T1000 (cell line): ENCODE measurements at regions not wholly inside any gene's neighbourhood (a gene's known extent, or its start where the extent isn't known, plus 50 kb on each side); places are given as distances from the start of the nearest gene placed in this dataset.
"Not testable (repeated sequence)": the region's sequence is repeated elsewhere in the genome, so short reads cannot be mapped to it uniquely, and the experiment has no call there.

Experiments
- DNase-seq: peaks from one replicate; lab custom pipeline; 2025; ENCODE audit warnings: mixed read lengths; lab: John Stamatoyannopoulos, UW

DNA sequence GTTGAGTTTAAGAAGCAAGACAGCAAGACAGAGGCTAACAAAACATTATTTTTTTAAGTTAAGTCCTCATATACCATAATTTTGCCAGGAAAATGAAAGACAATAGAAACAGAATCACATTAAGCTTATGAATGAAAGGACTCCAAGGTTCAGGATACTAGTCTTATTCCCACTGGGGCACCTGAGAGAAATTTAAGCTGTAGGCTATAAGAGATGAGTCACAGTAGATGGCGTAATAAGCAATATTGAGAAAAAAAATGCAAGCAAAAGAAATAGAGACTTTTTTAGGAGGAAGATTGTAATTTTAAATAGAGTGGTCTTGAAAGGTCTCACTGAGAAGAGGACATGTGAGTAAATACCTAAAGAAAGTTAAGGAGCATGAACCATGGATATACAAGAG is 57.1 kb upstream of the KIF2B start:
- no peak for DNase-seq

DNA sequence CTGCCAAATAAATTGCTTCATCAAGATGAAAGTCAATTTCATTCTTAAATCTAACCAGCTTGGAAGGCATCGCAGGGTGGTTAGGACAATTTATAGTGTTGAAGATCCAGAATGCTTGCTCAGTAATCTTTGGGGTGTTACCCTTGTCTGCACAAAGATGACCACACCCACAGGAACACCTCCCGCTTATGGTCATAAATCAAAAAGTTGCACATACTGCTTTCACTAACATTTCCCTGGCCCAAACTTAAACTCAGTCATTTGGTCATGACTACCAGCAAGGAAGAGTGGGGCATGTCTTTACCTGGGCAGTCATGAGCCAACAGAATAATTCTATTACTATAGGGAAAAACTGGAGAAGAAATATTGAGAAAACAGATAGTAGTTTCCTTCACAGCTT is 57.6 kb upstream of the KIF2B start:
- DNase-seq = no peak

DNA sequence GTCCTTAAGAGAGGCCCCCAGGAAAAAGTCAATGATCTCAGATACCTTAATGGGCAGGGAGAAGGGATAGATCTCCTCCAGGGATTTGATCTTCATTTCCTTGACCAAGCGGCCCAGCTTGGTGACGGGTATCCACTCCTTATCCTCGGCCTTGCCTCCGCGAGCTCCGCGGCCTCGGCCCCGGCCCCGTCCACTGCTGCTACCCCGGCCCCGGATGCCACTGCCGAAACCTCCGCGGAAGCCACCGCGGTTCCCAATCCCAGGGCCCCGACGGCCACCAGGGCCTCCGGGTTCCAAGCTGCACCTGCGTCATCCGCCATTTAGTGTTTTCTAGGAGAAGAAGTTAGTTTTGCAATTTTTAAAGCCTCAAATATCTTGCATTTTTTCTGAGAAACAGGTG is 65.2 kb upstream of the KIF2B start:
- no peak for DNase-seq

DNA sequence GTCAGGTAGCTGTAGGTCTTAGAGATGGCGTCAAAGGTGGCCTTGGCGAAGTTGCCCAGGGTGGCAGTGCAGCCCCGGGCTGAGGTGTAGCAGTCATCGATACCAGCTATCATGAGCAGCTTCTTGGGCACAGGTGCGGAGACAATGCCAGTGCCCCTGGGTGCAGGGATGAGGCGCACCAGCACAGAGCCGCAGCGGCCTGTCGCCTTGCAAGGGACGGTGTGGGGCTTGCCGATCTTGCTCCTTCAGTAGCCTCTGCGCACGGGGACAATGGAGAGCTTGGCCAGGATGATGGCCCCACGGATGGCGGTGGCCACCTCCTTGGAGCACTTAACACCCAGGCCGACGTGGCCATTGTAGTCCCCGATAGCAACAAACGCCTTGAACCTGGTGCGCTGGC is 65.6 kb upstream of the KIF2B start:
- not testable (repeated sequence) for DNase-seq

DNA sequence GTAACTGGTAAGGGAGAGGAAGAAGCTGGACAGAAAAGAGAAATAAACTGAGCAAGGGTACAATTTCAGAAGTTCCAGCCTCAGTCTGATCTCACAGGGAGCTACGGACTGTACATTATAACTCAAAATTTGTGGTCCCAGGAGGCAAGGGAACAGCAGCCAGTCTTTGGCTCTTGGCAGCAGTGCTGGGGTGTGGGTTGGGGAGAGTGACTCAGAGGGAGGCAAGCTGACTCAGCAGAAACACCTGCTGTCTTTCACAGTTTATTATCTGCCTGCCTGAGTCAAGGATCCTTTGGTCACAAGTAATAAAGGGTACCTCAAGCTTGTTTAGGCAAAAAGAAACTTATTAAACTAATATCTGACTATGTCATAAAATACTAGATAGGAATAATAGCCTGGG is 73.5 kb upstream of the KIF2B start:
- peak; percentile 54 for DNase-seq

DNA sequence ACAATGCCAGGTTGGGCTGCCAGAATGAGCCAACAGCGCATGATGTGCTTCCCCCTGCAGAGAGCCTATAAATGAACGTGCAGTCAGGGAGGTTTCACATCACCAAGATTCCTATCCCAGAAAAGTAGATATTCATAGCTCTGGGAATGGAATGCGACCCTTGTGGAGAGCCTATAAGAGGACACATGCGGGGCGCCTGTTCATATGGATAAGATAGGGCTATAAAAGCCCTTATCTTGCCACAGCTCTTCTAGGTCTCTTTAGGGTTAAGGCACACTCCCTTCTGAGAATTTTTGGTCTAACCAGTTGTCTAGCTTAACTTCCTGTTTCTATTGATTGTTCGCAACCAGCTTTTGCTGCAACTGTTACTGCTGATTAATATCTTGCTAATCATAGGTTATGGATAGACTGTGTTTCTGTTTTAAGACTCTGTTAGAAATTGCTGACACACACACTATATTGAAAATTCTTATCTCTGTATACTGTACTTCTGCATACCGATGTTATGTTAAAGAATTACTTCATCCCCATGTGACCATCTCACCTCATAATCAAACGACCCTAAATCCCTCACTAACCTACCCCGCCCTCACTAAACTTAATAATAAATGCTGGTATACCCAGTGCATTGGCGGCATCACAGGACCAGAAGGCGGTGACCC is 74.4 kb upstream of the KIF2B start:
- DNase-seq = not testable (repeated sequence)

DNA sequence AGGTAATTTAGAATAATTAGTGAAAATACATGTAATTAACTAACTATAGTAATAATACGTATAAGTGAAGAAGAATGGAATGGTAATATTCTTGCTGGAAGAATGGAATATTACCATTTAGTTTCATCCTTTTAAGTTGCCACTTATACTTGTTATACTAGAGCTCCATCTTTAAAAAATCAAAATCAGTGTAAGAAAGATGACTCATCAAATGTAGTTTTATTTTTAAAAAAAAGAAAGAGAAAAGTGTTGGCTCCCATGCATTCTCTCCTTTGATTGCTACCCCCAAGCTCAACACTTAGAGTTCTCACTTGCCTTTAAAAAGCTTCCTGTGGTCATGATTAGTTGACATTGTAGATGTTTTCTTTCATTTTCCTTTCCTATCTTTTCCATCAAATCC is 82.4 kb upstream of the KIF2B start:
- DNase-seq = no peak

DNA sequence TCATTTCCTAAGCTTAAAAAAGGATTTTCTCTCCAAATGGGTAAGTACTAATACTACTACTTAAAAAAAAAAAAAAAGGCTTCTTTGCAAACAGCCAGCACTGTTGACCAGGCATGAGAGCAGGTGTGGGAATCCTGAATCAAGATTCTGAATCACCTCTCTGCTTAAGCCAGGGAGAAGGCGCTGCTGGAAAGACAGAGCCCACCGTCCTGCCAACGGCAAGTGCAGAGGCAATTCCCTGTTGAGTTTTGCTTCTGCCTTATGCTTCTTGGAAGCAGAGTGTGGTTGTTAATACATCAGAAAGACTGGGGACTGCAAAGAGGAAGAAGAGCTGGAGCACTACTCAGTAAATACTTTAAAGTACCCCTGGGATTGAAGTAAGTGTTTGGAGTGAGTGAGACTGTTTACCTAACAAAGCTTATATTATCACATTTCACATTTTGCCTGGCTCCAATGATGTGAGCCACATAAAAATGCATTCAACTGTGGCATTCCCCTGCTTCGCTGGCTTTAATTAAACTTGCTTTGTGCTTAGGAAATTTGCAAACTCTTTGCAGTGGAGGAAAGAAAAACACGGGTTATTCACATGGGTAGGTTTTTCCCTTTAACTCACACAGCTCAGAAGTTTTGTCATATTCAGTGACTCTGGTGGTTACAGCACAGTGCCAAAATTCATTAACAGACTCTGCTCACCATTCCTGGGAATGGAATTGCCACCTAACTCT is 86.0 kb upstream of the KIF2B start:
- no peak for DNase-seq

DNA sequence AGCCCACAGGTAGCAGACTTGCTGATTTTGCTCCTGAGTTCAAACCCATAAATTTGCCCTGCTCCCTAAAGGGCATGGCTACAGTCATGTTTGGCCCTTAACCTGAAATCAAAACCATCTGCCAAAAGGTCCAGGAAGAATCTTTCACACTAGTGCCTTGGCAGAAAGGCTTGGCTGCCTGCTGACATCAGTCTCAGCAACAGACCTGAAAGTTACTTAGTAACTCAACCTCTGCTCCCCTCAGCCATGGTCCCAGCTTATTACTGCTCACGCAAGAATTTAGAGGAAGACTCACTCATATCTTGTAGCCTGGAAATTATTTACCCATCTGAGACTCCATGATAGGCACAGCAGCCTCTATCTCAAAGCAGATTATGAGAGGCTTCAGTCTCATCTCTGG is 98.0 kb upstream of the KIF2B start:
- DNase-seq = no peak

DNA sequence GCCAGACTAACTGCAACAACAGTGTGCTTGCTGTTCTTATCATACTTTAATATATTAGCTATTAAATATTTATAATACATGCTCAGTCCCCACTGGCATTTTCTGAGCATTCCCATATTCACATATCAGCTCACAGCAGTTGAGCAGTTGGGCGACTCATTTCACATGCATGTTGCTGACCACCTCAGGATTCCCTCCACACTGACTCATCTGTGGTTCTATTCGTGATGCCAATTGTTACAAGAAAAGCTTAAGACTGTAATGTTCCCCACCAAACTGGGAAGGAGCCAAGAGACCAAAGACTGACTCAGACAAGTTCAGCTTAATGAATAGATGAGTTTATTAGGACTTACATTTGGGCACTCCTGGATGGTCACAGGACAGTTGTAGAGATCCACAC is 100.3 kb upstream of the KIF2B start:
- peak; percentile 84 for DNase-seq

DNA sequence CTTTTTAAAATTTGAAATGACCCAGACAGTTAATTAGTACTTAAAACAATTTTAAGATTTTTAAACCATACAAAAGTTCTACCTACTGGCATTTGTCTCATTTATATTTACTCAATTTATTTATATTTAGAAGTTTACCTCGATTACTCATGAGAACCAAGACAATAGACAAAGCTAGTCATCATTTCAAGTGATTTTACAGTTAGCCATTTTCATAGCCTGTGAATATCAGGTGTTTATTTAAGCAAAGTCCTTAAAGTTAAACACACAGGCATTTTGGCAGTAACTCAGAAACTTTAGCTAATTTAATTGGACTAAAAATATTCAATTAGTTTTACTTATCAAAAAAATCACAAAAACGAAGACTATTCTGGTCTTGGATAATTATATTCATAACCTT is 101.6 kb upstream of the KIF2B start:
- no peak for DNase-seq

DNA sequence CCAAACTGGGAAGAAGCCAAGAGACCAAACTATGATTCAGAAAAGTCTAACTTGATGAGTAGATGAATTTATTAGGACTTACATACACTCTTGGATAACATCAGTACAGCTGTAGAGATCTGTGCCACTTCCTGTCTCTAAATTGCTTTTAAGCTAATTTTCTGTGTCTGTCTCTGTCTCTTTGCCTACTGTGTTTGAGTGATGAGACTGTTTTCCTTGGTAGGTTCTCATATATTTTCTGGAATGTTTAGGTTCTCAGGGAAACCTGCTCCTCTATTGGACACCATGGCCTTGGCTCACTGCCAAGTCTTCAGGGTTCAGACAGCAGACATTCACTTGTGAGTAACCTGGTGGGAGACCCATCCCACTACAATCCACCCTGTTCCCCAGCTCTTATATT is 103.5 kb upstream of the KIF2B start:
- no peak for DNase-seq

DNA sequence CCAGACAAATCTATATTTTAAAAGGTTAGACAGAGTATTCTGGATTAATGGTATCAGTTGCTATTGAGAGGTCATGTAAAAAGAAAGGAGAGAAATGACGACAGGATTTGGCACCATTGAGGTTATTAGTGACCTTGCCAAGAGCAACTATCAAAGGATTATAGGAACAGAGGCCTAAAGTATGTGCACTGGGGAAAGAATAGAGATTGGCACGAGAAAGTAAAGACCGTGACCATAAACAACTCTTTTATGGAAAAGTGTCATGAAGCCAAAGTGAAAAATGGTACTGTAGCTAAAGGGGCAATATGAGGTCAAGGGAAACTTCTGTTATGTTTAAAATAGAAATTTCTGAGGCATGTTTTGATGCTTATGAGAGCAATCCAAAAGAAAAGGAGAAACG is 115.2 kb upstream of the KIF2B start:
- no peak for DNase-seq

DNA sequence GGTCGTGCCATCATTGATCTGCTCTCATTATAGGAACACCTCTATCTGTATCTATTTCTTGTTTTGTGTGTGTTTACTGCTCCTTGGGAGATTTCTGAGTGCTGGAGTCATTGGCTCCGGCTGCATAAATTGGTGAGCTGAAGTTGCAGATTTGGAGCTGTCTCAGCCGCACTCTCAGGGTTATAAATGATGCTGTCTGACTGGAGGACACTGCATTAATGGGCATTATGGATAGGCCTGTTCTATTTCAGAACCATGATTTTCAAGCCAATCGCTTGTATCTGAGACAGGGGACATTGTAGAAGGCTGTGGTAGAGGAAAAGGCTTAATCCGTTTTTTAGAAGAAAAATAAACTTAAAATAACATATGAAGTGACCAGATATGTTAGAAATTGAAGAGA is 126.4 kb upstream of the KIF2B start:
- DNase-seq = no peak

DNA sequence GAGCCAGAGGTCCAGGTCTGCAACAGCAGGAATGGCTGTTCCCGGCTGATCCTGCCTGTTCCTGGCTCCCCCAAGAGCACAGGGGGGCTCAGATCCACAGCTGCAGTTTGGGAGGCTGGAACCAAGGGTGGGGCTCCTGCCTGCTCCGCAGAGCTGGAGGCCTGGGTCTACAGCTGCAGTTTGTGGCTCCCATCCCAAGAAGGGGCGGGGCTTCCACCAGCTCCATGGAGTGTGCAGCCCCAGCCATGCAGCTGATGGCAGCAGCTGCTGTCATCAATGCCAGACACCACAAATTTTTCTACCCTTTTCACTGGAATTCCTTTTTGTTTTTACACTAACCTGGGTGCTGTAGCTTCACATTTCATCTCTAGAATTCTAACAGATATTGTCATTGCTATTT is 135.4 kb upstream of the KIF2B start:
- no peak for DNase-seq

DNA sequence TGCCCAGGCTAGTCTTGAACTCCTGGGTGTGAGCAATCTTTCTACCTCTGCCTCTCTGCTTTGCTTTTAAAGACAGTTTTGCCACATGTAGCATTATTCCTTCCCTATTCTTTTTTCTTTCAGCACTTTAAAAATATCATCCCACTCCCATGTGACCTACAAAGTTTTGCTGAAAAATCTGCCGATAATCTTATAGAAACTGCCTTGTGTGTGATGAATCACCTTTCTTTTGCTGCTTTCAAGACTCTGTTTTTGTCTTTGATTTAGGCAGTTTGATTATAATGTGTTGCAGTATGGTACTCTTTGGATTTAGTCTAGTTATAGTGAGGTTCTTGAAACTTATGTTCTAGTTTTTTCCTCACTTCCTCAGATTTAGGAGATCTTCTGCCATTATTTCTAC is 142.0 kb upstream of the KIF2B start:
- DNase-seq = no peak

DNA sequence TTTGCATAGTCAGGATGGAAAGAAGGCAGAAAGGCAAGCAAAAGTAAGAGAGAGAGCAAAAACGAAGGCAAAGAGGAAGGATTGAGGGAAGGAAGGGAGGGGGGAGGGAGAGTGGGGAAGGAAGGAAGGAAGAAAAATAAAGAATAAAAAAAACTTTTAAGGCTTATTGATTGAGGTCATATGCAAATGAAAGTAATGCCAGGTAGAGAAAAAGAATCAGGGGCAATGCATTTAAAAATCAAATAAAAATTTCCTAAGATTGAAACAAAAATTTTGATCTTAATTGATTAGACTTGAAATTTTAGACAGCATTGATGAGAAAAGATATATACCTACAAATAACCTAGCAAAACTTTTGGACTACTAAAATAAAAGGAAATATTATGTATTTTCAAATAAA is 153.9 kb upstream of the KIF2B start:
- no peak for DNase-seq

DNA sequence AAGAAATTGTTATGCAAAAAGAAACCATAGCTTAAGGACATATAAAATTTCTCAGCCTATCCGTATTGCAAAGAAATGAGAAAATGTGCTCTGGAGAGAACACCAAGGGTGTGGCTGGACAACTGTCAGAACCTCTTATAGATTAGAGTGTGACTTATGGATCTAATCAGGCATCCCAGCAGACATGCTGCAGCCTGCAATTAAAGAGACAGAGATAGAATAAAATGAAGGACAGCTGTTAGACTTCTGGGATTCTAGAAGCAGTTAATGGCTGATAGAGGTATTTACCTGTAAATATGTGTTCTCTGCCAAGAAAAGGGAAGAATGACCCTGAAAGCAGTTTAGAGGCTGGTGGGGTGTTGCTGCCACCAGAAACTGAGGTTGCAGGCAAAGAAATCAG is 160.1 kb upstream of the KIF2B start:
- DNase-seq = no peak

DNA sequence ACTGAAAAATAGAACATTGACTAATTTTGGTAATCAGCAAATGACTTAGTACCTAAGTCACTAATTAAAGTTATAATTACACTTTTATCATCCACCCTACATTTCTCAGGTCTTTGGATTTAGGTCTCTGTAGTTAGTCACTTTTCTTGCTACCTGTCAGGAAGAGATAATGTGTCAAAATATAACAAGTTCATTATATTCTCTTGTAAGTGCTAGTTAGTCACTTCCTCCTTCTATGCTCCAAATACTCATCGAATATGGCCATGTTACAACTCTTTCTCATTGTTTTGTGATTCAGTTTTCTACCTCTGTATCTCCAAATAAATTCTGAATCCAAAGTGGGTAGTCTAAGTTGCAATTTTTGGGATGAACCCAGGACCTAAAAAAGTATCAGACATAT is 163.5 kb upstream of the KIF2B start:
- DNase-seq = no peak

DNA sequence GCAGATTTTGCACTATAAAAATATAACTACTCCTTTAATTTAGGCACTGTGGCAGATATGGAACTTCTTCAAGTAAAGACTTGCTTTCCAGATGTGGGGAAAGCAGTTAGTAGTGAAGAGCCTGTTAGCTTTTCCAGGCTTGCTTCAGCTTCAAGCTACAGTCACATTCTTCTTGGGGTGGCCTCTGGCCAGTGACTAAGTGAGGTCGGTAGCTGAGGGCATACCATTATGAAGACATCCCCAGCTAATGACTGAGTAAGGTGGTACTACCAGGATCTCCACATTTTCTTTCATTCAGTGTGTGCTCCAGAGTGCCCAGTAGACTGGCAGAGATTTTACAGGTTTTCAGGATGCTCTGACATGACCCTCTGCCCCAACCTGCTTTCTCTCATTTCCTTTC is 167.1 kb upstream of the KIF2B start:
- DNase-seq = peak; percentile 19

DNA sequence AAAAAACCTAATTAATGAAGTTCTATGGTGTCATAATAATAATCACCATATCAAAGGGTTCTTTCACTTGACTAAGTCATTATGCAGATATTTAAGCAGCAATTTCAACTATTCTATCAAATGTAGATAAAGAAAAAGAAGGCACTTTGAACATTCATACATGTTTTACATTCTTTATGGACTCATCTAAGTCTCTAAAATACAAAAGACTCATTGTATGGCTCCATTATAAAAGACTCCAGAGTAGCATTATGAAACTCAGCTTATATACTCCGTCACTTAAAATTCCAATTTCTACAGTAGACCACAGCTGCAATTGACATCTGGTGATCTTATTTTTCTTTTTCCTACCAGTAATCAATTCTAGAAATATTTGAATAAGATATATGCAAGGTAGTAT is 173.5 kb upstream of the KIF2B start:
- no peak for DNase-seq

DNA sequence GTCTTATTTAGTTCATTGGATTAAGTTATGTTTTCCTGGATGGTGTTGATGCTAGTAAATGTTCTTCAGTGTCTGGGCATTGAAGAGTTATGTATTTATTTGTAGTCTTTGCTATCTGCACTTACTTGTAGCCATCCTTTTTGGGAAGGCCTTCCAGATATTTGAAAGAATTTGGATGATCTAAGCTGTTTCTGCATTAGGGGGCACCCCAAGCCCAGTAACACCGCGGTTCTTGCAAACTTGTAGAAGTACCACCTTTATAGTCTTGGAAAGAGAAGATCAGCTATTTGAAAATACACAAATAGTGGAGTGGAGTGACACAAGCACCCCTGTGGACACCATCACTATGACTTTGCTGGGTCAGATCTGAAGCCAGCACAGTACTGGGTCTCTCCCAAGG is 175.9 kb upstream of the KIF2B start:
- DNase-seq = no peak

DNA sequence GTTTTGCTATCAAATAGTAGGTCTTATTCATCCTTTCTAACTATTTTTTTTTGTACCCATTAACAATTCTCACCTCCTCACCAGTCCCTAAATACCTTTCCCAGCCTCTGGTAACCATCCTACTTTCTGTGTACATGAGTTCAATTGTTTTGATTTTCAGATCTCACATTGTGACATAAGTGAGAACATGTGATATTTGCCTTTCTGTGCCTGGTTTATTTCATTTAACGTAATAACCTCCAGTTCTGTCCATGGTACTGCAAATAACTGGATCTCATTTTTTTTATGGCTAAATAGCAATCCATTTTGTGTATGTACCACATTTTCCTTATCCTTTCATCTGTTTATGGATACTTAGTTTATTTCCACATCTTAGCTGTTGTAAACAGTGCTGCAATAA is 181.9 kb upstream of the KIF2B start:
- DNase-seq = no peak

DNA sequence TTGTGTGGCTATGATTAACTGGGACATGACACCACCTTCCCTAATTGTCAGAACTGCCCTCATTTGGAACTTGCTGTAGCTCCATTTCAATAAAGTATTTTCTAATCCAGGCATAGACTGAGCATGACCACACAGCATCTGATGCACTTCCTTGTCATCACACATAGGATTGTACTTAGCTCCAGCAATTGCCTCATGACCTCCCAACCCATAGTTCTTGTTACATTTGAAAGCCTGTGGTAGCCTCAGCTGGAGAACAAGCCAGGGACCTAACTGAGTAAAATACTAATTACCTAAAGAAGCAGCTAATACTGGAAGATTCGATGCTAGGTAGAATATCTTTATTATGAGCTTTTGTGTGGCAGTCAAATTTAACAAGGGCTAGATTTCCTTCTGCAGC is 187.3 kb upstream of the KIF2B start:
- DNase-seq = no peak
